ENCODE measurements at regions not wholly inside any gene's neighbourhood (a gene's known extent, or its start where the extent isn't known, plus 50 kb on each side); places are given as distances from the start of the nearest gene placed in this dataset.

DNA sequence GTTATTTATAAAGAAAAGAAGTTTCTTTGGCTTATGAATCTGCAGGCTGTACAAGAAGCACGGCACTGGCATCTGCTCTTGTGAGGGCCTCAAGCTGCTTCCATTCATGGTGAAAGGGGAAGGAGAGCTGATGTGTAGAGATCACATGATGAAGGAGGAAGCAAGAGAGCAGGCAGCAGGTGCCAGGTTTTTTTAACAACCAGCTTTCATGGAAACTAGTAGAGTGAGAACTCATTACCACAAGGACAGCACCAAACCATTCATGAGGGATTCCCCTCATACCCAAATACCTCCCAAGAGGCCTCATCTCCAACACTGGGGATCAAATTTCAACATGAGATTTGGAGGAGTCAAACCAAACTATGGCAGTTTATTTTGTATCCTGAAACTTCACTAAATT is 85.8 kb upstream of the CAMK1G start:
- Histone ChIP-seq H2BK15ac (replicated peaks; ENCODE audit: low read depth) (no peak overlapping the region), H3K27me3 (ENCODE audit: insufficient read depth, low read length, poor library complexity) (no peaks in the 10 kb centered on the region), H3K36me3 (ENCODE audit: control insufficient read depth, insufficient read depth, low read length) (no peaks in the 10 kb centered on the region), H3K4me1 (ENCODE audit: control insufficient read depth, low read depth, low read length) (peaks cover 1% of the 10 kb centered on the region), H3K23ac (ENCODE audit: low read length) (no peak overlapping the region), H2BK120ac (ENCODE audit: low read depth, low read length) (peak overlapping the region; percentile 21), H2AK5ac (ENCODE audit: low read length) (no peak overlapping the region), H3K18ac (ENCODE audit: low read length) (no peak overlapping the region), H3K79me1 (ENCODE audit: low read length) (no peaks in the 10 kb centered on the region), H4K5ac (ENCODE audit: low read length) (no peak overlapping the region), H3K4me2 (ENCODE audit: low read length) (no peak overlapping the region), H3K27ac (ENCODE audit: low read depth, low read length) (no peak overlapping the region), H3K56ac (ENCODE audit: low read length) (no peak overlapping the region), H3K4me3 (ENCODE audit: low read length) (no peak overlapping the region), H2BK5ac (ENCODE audit: low read length) (no peak overlapping the region), H4K8ac (ENCODE audit: low read depth, low read length) (no peak overlapping the region), H3K9ac (ENCODE audit: low read length) (no peak overlapping the region), H3K4ac (ENCODE audit: low read depth, low read length) (no peak overlapping the region), H3K79me2 (ENCODE audit: control insufficient read depth, insufficient read depth, low read length) (no peaks in the 10 kb centered on the region)
- DNase-seq = no peak
- no CpG with 5 or more reads among the region's 1 CpG for WGBS (ENCODE audit: extremely low coverage, insufficient coverage, low lambda C conversion rate)

DNA sequence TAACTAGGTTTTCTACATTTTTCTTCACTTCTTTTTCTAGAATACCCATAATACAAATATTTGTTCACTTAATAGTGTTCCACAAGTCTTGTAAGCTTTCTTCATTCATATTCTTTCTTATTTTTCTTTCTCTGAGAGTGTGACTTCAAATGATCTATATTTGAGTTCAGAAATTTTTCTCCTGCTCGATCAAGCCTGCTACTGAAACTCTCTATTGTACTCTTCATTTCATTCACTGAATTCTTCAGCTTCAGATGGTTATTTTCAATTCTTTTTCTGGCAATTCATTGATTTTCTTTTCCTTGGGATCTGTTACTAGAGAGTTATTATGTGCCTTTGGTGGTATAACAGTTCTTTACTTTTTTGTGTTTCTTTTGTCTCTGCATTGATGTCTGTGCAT is 82.5 kb upstream of the CAMK1G start:
- H3K4me1 ChIP-seq (ENCODE audit: control insufficient read depth, low read depth, low read length) = peaks cover 9% of the 10 kb centered on the region
- no peak overlapping the region for H2BK5ac ChIP-seq (ENCODE audit: low read length)
- H3K79me1 ChIP-seq (ENCODE audit: low read length) = no peaks in the 10 kb centered on the region
- H4K5ac ChIP-seq (ENCODE audit: low read length) = no peak overlapping the region
- H3K4ac ChIP-seq (ENCODE audit: low read depth, low read length) = no peak overlapping the region
- H3K56ac ChIP-seq (ENCODE audit: low read length) = no peak overlapping the region
- H3K27ac ChIP-seq (ENCODE audit: low read depth, low read length) = no peak overlapping the region
- H3K79me2 ChIP-seq (ENCODE audit: control insufficient read depth, insufficient read depth, low read length) = no peaks in the 10 kb centered on the region
- H2BK15ac ChIP-seq (replicated peaks; ENCODE audit: low read depth) = no peak overlapping the region
- H3K27me3 ChIP-seq (ENCODE audit: insufficient read depth, low read length, poor library complexity) = no peaks in the 10 kb centered on the region
- no peak overlapping the region for H3K4me2 ChIP-seq (ENCODE audit: low read length)
- no peak overlapping the region for H3K23ac ChIP-seq (ENCODE audit: low read length)
- DNase-seq = no peak
- no peak overlapping the region for H4K8ac ChIP-seq (ENCODE audit: low read depth, low read length)
- no CpG with 5 or more reads among the region's 1 CpG for WGBS (ENCODE audit: extremely low coverage, insufficient coverage, low lambda C conversion rate)
- no peak overlapping the region for H3K9ac ChIP-seq (ENCODE audit: low read length)
- H3K4me3 ChIP-seq (ENCODE audit: low read length) = no peak overlapping the region
- no peak overlapping the region for H3K18ac ChIP-seq (ENCODE audit: low read length)
- H2BK120ac ChIP-seq (ENCODE audit: low read depth, low read length) = no peak overlapping the region
- H2AK5ac ChIP-seq (ENCODE audit: low read length) = no peak overlapping the region
- no peaks in the 10 kb centered on the region for H3K36me3 ChIP-seq (ENCODE audit: control insufficient read depth, insufficient read depth, low read length)

- Histone ChIP-seq H3K79me2 (ENCODE audit: control insufficient read depth, insufficient read depth, low read length) (no peaks in the 10 kb centered on the region), H3K4me3 (ENCODE audit: low read length) (no peak overlapping the region), H3K9ac (ENCODE audit: low read length) (no peak overlapping the region), H2AK5ac (ENCODE audit: low read length) (no peak overlapping the region), H3K56ac (ENCODE audit: low read length) (no peak overlapping the region), H2BK5ac (ENCODE audit: low read length) (no peak overlapping the region), H4K8ac (ENCODE audit: low read depth, low read length) (no peak overlapping the region), H2BK15ac (replicated peaks; ENCODE audit: low read depth) (no peak overlapping the region), H3K18ac (ENCODE audit: low read length) (no peak overlapping the region), H4K5ac (ENCODE audit: low read length) (no peak overlapping the region), H3K79me1 (ENCODE audit: low read length) (no peaks in the 10 kb centered on the region), H3K4me2 (ENCODE audit: low read length) (no peak overlapping the region), H3K23ac (ENCODE audit: low read length) (no peak overlapping the region), H2BK120ac (ENCODE audit: low read depth, low read length) (no peak overlapping the region), H3K27ac (ENCODE audit: low read depth, low read length) (no peak overlapping the region), H3K27me3 (ENCODE audit: insufficient read depth, low read length, poor library complexity) (no peaks in the 10 kb centered on the region), H3K4ac (ENCODE audit: low read depth, low read length) (no peak overlapping the region), H3K36me3 (ENCODE audit: control insufficient read depth, insufficient read depth, low read length) (no peaks in the 10 kb centered on the region), H3K4me1 (ENCODE audit: control insufficient read depth, low read depth, low read length) (peaks cover 13% of the 10 kb centered on the region)
- no CpG with 5 or more reads among the region's 1 CpG for WGBS (ENCODE audit: extremely low coverage, insufficient coverage, low lambda C conversion rate)
- no peak for DNase-seq
These were observed 80.3 kb upstream of the CAMK1G start for GRCh38 chr1:209503196-209503595.

- Histone ChIP-seq H3K4ac (ENCODE audit: low read depth, low read length) (peak overlapping the region; percentile 85), H3K18ac (ENCODE audit: low read length) (peak overlapping the region; percentile 15), H3K79me1 (ENCODE audit: low read length) (no peaks in the 10 kb centered on the region), H3K36me3 (ENCODE audit: control insufficient read depth, insufficient read depth, low read length) (no peaks in the 10 kb centered on the region), H3K9ac (ENCODE audit: low read length) (no peak overlapping the region), H3K27ac (ENCODE audit: low read depth, low read length) (no peak overlapping the region), H3K79me2 (ENCODE audit: control insufficient read depth, insufficient read depth, low read length) (no peaks in the 10 kb centered on the region), H3K23ac (ENCODE audit: low read length) (no peak overlapping the region), H3K4me1 (ENCODE audit: control insufficient read depth, low read depth, low read length) (peaks cover 16% of the 10 kb centered on the region), H2BK120ac (ENCODE audit: low read depth, low read length) (no peak overlapping the region), H4K8ac (ENCODE audit: low read depth, low read length) (no peak overlapping the region), H3K27me3 (ENCODE audit: insufficient read depth, low read length, poor library complexity) (no peaks in the 10 kb centered on the region), H3K4me3 (ENCODE audit: low read length) (no peak overlapping the region), H2BK5ac (ENCODE audit: low read length) (peak overlapping the region; percentile 19), H4K5ac (ENCODE audit: low read length) (no peak overlapping the region), H3K56ac (ENCODE audit: low read length) (peak overlapping the region; percentile 45), H3K4me2 (ENCODE audit: low read length) (no peak overlapping the region), H2AK5ac (ENCODE audit: low read length) (peak overlapping the region; percentile 31), H2BK15ac (replicated peaks; ENCODE audit: low read depth) (no peak overlapping the region)
- peak; percentile 60 for DNase-seq
- WGBS (ENCODE audit: extremely low coverage, insufficient coverage, low lambda C conversion rate) = no CpG with 5 or more reads among the region's 1 CpG
These were observed 78.9 kb upstream of the CAMK1G start for GRCh38 chr1:209504571-209504970.

DNA sequence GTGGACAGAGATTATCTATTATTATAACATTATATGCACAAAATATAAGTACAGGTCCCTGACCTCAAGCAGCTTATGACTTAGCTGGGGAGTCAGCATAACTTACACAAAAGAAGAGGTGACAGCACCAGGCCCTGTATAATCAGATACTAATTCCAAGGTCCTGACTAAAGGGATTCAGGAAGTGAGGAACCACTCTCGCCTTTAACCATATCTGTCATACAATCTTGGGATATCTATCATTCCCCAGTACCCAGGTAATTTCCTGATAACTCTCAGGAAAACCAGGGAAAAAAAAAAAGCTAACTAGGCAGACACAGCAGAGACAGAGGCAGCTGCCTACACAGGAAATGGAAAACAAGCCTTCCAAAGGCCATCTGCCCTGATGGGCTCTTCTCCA is 78.5 kb upstream of the CAMK1G start:
- no peak overlapping the region for H3K4me3 ChIP-seq (ENCODE audit: low read length)
- no peak overlapping the region for H3K23ac ChIP-seq (ENCODE audit: low read length)
- peak overlapping the region; percentile 27 for H3K27ac ChIP-seq (ENCODE audit: low read depth, low read length)
- H3K4me1 ChIP-seq (ENCODE audit: control insufficient read depth, low read depth, low read length) = peaks cover 16% of the 10 kb centered on the region
- peak; percentile 94 for DNase-seq
- H3K79me1 ChIP-seq (ENCODE audit: low read length) = no peaks in the 10 kb centered on the region
- peak overlapping the region; percentile 94 for H2BK5ac ChIP-seq (ENCODE audit: low read length)
- no peak overlapping the region for H3K4ac ChIP-seq (ENCODE audit: low read depth, low read length)
- no peak overlapping the region for H4K8ac ChIP-seq (ENCODE audit: low read depth, low read length)
- no CpG with 5 or more reads among the region's 1 CpG for WGBS (ENCODE audit: extremely low coverage, insufficient coverage, low lambda C conversion rate)
- no peaks in the 10 kb centered on the region for H3K27me3 ChIP-seq (ENCODE audit: insufficient read depth, low read length, poor library complexity)
- H3K36me3 ChIP-seq (ENCODE audit: control insufficient read depth, insufficient read depth, low read length) = no peaks in the 10 kb centered on the region
- no peak overlapping the region for H4K5ac ChIP-seq (ENCODE audit: low read length)
- H3K79me2 ChIP-seq (ENCODE audit: control insufficient read depth, insufficient read depth, low read length) = no peaks in the 10 kb centered on the region
- no peak overlapping the region for H3K4me2 ChIP-seq (ENCODE audit: low read length)
- H3K9ac ChIP-seq (ENCODE audit: low read length) = no peak overlapping the region
- no peak overlapping the region for H2BK120ac ChIP-seq (ENCODE audit: low read depth, low read length)
- H3K56ac ChIP-seq (ENCODE audit: low read length) = no peak overlapping the region
- no peak overlapping the region for H2BK15ac ChIP-seq (replicated peaks; ENCODE audit: low read depth)
- H3K18ac ChIP-seq (ENCODE audit: low read length) = no peak overlapping the region
- H2AK5ac ChIP-seq (ENCODE audit: low read length) = no peak overlapping the region

- Histone ChIP-seq H2BK5ac (ENCODE audit: low read length) (peak overlapping the region; percentile 75), H3K4ac (ENCODE audit: low read depth, low read length) (peak overlapping the region; percentile 11), H3K4me1 (ENCODE audit: control insufficient read depth, low read depth, low read length) (peaks cover 18% of the 10 kb centered on the region), H4K5ac (ENCODE audit: low read length) (no peak overlapping the region), H3K4me2 (ENCODE audit: low read length) (no peak overlapping the region), H3K18ac (ENCODE audit: low read length) (peak overlapping the region; percentile 52), H3K9ac (ENCODE audit: low read length) (peak overlapping the region; percentile 43), H3K23ac (ENCODE audit: low read length) (no peak overlapping the region), H3K27ac (ENCODE audit: low read depth, low read length) (peak overlapping the region; percentile 51), H3K56ac (ENCODE audit: low read length) (peak overlapping the region; percentile 66), H3K79me1 (ENCODE audit: low read length) (no peaks in the 10 kb centered on the region), H3K79me2 (ENCODE audit: control insufficient read depth, insufficient read depth, low read length) (no peaks in the 10 kb centered on the region), H3K36me3 (ENCODE audit: control insufficient read depth, insufficient read depth, low read length) (no peaks in the 10 kb centered on the region), H3K27me3 (ENCODE audit: insufficient read depth, low read length, poor library complexity) (no peaks in the 10 kb centered on the region), H2AK5ac (ENCODE audit: low read length) (no peak overlapping the region), H2BK120ac (ENCODE audit: low read depth, low read length) (no peak overlapping the region), H4K8ac (ENCODE audit: low read depth, low read length) (no peak overlapping the region), H2BK15ac (replicated peaks; ENCODE audit: low read depth) (no peak overlapping the region), H3K4me3 (ENCODE audit: low read length) (no peak overlapping the region)
- no CpG with 5 or more reads among the region's 3 CpGs for WGBS (ENCODE audit: extremely low coverage, insufficient coverage, low lambda C conversion rate)
- DNase-seq = peak; percentile 66
These were observed 77.4 kb upstream of the CAMK1G start for GRCh38 chr1:209506101-209506500.
